RPMI7951 (cell line): ENCODE measurements at regions not wholly inside any gene's neighbourhood (a gene's known extent, or its start where the extent isn't known, plus 50 kb on each side); places are given as distances from the start of the nearest gene placed in this dataset.

ENCODE experiments used
- DNase-seq: peaks from one replicate; pipeline ENCODE4 v3.0.0-alpha.2; 2012; ENCODE audit warnings: low read depth

DNA sequence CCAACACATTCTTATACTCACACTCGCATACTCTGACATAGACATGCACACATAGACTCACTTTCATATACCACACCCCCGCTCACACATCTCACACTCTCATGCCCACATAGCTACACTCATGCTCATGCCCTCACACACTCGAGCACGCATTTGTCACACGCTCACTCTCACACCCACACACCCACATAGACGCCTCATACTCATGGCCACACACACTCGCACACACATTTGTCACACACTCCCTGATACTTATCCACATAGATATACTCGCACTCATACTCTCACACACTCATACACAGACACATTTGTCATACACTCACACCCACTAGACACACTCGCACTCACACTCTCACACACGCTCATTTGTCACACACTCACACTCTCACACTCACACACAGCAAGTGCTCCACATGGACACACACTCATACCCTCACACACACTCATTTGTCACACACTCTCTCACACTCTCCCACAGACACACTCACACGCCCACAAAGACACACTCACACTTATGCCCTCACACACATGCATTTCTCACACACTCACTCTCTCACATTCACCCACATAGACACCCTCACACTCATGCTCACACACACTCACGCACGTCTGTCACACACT lies 50.9 kb downstream of the TNP1 start:
- no peak for DNase-seq

DNA sequence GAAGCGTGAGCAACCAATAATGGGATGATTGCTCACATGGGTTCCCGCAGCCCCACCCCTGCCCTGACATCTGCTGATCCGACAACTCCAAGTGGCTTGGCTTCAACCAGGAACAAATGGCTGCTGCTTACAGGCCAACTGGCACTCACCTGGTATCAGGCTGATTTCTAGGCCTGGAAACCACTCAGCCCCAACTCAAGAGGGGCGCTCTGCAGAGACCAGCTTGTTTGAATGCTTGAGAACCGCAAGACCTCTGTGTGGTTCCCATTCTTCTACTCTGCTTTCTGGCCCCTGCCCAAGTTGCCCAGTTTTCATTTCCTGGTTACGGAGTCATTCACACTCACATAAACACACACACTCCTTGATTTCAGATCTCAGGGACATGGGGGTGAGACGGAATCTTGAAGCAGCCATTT lies 52.0 kb downstream of the TNP1 start:
- DNase-seq, result peak; percentile 6

DNA sequence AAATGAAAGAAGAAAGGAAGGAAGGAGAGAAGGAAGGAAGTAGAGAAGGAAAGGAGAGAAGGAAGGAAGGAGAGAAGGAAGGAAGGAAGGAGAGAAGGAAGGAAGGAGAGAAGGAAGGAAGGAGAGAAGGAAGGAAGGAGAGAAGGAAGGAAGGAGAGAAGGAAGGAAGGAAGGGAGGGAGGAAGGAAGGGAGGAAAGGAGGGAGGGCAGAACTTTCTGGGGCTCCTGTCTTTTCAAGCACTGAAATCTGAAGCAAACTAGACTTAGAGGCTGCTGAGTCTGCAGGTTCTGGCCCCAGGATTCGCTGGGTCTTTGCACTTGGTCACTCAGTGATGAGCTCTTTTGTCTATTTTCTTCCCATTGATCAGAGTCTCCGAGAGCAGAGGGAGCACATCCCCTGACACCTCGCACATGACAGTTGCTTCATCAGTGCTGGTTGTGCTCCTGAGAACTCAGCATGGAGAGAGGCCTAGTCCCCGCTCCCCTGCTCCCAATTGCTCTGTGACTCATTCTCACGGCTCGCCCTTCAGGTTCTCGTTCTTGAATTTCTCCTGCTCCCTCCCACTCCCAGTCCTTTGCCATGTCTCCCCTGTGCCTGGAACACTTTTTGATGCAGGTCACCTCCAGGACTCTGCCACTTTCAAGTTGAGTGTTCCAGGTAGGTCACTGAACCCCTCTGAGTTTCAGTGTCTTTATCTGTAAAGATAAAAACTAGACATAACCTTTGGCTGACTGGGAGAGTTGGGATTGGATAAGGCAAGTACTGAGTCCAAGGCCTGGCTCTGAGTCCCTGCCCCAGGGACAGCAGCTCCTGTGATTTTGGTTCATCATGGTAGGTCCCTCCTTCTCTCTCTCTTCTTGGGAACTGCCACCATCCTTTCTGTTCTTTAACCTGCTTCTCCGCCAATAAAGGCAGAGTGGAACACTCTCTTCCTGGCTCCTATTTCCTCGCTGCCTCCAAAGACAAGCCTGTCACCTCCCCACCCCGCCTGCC lies 55.2 kb downstream of the TNP1 start:
- no peak for DNase-seq

DNA sequence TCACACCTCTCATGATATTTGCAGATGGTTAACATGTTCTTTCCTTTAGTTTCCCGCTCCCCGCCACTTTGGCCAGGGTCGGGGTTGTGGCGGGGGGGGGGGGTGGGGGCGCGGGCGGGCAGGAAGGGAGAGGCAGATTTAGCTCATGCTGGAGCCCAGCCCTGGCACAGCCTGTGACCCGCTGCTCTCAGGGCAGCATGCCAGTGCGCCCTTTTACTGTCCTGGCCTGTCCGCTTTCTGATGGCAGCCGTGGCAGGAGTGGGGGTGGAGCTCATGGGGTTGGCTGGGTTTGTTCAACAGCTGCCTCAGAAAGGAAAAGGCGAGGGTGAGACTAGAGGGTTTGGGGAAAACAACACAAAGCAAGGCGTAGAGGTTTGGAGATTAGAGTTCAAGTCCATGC lies 56.1 kb downstream of the TNP1 start:
- no peak for DNase-seq

DNA sequence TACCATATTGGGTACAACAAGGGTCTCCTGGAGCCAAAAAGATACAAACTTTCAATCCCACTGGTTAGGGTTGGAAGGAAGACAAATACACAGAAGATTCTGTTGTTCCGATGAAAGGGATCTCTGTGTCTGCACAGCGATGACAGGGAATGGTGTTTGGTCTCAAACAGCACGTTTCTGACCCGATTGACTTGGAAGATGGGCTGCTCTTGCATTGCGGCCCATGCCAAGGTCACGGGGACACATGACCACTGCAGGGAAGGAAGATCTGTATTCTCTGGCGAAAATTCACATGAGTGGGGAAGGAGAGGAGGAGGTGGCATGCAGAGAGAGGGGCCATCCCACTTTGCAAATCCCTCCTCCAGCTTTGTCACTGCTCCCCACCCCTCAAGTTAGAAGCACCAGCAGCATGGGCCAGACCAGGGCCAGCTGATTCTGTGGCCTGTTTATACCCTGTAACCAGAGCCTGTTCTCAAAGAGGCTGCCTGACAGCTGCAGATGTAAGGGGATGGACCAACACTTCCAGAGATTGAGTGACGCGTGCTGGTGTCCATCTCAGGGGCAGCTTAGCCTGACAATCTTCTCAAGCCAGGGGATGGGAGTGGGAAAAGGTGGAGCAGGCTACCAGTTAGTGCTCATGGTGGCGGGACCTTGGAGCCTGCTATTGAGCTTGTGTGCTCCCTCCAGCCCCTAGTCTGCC lies 57.2 kb downstream of the TNP1 start:
- no peak for DNase-seq

DNA sequence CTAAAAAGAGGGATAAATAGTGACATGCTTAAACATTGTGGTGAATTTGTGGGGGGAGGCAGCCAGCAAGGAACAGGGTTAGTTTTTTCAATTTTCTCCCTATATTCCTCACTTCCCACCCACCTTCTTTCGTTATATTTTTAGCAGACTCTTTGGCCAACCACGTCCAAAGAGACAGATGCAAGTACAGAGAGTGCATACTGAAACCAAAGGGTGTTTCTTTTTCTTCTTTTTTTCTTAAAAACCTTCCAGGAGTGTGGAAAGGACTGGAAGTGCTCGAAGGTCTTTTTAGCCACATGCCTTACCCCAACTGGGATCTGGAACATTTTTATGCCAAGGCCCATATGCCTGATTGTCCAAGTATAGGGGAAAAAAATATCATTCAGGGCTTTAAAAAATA lies 59.0 kb downstream of the TNP1 start:
- DNase-seq, result no peak

DNA sequence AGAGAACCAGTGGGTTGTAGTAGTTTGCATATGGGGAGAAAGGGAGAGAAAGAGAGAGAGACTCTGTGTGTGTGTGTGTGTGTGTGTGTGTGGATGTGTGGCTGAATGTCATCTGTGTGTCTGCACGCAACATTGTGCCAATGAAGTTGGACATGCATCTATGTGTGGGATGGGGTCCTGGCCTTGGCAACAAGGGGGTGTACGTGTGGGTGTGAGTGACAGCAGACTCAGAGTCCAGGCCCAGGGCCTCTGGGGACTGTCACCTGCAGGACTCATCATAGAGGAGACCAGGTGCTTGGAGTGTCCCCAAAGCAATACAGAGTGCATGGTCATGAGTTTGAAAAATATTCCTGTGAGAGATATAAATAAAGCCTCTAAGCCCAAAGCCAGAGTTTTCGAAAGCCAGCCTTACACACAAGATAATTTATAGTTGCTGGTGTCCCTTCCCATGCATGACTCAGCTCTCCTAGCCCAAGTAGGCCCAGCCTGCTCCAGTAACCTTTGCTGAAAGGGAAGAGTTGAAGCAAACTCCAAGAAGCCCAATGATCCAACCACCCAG lies 59.9 kb downstream of the TNP1 start:
- peak; percentile 35 for DNase-seq

DNA sequence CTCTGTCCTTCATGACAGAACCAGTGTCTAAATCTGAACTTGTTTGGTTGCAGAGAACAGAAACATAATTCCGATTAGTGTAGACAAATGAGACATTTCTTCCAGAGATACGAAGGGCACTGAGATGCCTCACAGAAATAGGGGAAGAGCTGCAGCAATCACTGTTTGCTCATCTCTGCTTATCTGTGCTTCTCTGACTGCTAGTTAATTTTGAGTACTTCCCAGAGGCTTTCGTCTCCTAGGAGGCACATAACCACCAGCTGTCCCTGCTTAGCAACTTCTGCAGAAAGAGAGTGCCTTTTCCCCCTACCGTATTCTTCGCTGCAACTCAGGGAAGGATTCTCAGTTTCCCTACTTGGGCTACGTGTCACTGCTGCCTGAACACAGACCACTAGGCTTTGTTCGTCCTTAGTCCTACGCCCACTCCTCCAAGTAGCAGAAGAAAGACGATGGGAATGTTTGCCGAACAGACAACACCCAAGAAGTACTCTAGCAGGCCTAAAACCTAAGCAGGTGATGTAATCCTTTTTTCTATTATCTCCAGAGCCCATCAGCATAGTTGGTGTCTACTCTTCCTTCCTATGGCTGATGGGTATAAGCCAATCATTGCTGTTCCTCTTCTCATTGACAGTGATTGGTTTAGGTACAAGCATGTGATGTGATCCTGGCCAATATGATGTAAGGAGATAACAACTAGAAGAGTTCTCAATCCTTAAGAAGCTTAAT lies 63.6 kb downstream of the TNP1 start:
- no peak for DNase-seq

DNA sequence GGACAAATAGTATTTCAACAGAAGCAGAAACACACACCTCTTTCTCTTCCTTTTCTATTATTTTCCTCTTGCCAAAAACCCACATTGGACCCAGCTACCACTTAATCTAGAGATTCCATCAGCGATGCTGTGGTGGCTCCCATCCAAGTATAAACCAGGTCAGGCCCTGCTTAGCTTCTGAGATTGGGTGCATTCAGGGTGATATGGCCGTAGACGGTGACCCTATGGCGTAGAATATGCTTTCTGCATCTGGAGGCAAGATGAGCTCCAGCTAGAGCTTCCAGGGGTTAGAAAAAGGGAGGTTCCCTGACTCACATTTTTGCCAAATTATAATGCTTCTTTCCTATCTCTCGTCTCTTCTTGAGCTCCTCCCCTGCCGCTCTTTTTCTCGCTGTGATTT lies 66.5 kb downstream of the TNP1 start:
- no peak for DNase-seq

DNA sequence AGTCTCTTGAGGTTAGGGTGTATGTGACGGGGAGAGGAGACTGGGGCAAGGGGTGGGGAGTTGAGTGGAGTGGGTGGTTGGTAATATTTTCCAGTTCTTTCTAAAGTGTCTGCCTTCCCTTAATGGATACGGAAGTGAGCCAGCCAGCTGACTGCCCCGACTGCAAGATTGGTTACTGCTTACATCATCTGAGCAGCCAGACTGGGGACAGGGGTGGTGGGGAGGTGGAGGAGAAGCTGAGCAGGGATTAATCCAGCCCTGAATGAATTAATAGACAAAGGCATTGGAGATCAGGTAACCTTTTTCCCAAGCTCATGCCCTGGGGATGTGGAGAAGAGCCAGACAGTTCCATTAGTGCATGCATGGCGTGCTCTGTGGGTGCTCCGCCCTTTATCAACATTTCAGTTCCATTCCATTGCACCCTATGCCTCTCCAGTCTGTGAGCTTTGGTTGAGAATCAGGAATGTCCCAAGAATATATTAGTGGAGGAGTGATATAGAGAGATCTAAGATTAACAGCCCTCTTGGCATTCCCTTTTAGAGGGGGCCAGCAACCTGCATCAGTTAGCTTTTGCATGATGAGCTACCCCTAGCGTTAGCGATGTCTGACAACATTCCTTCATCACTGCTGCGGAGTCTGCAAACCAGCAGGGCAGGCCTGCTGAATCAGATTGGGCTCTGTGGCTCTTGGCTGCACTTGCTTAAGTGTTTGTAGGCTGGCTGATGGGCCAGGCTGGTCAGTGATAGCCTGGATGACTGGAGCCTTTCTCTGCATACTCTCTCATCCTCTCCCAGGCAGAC lies 67.4 kb downstream of the TNP1 start:
- peak; percentile 29 for DNase-seq

DNA sequence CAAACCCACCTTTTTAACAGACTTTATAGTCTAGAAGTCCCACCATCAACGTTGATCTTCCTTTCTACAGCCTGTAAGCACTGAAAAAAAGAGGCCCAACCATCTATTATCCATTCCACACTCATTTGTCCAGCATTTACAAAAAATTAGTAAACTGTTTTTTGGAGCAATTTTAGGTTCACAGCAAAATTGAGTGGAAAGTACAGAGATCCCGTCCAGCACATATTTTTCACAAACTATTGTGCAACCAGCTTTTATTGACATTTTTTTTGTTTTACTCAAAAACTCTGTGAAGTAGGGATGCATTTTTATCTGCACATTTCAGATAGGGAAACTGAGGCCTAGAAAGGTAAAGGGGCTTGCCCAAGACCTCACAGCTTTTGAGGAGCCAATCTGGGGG lies 68.6 kb downstream of the TNP1 start:
- DNase-seq, result no peak

DNA sequence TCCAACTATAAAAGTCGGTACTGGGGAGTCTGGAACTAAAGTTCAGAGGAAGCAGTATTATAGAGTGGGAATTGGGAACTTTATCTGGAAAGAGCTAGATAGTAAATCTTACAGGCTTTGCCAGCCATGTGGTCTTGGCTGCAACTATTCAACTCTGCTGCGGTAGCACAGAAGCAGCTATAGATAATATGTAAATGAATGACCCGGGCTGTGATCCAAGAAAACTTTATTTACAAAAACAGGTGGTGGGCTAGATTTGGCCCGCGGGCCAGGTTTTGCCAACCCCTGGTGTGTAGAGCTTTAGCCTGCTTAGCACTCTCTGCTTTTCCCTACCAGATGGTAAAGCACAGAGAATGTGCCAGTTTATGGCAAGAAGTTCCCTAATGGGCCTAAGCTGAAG lies 70.8 kb downstream of the TNP1 start:
- no peak for DNase-seq

DNA sequence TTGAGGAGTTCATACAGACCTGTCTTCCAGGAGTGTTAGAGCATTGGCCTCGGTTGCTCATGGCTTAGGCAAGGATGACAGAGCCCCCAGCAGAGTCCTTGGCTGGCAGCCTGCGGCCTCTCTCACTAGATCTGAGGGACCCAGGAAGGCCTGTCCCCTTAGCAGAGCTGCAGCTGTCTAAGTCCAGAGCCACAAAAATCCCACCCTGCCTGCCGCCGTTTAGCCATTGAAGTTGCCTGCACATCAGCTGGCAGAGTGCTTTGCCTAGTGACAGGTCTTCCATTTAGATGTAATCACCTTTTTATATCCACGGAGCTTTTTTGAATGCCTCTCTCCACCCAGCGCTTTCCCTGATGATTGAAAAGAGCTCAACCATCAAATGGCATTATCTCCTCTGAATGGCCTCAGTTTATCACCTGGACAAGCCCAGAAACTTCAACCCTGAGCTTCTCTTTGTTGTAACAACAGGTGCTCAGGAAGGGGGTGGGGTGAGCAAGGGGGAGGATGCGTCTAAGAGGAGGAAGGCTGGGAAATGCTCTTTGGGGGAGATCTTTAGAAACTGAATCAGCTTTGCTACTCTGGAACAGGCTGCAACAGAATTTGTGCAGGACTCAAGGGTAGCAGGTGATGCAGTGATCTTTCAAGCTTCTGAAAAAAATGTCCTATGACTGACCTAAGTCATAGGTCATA lies 71.9 kb downstream of the TNP1 start:
- no peak for DNase-seq

DNA sequence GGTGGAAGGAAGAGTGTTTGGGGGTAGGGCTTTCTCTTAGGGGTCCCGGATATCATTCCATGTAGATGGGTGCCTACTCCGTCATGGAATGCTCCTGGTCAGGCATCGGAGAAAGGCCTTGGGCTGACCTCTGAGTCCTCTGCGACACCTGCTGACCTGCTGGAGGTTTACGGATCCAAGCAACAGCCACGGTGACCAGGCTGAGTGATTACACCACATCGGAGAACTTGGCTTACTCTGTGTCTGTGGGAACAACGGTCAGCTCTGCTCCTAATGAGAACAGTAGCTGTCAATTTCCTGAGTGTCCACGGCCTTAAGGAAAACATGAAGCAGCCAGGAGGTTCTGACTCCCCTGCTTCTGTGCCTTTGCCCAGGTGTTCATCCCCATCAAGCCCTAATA lies 73.2 kb downstream of the TNP1 start:
- DNase-seq, result no peak

DNA sequence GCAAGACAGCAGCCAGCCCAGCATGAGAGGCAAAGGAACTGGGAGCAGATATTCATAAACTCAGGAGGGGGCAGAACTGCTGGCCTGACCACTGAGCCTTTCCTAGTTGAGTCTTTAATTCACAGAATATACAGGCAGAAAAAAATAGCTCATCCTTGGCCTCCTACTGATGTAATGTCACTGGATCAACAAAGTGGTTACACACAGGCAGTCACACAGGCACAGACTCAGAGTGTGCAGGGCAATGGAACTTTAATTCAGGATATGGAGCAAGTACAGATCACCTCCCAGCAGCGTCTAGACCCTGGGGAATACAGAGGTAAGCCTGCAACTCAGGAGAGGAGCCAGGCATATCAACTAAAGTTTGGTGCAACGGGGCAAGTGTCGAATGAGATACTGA lies 75.4 kb downstream of the TNP1 start:
- DNase-seq, result no peak

DNA sequence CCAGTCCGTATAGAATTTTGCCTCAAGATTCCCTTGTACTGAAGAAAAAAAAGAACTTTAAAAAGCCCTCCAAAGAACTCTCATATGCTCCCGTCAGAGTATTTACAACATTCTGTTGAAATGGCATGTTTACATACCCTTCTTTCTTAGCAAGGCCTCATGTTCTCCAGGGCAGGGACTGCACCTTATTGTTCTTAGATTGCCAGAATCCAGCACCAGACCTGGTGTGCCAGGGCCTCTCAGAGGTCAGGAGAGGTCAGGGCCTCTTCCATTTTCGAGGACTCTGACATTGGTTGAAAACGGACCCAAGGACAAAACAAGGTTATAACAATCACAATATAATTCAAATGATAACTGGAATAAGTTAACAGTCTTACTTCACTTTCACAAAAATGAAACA lies 78.2 kb downstream of the TNP1 start:
- no peak for DNase-seq

DNA sequence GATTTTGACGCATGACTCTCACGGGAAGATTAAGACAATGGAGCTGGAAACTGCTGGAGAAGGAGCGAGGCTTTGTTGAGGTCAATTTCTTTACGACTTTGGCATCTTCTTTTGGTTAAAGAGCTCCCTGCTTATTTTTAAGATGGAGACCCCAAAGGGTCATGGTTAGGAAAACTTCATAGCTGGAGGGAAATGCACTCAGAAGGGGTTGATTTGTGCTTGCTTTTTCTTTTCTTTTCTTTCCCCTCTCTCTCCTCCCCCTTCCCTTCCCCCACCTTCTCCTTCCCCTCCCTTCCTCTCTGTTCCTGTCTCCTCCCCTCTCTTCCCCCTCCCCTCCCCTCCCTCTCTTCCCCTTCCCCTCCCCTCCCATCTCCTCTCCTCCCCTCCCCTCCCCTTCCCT lies 79.0 kb downstream of the TNP1 start:
- DNase-seq, result no peak

DNA sequence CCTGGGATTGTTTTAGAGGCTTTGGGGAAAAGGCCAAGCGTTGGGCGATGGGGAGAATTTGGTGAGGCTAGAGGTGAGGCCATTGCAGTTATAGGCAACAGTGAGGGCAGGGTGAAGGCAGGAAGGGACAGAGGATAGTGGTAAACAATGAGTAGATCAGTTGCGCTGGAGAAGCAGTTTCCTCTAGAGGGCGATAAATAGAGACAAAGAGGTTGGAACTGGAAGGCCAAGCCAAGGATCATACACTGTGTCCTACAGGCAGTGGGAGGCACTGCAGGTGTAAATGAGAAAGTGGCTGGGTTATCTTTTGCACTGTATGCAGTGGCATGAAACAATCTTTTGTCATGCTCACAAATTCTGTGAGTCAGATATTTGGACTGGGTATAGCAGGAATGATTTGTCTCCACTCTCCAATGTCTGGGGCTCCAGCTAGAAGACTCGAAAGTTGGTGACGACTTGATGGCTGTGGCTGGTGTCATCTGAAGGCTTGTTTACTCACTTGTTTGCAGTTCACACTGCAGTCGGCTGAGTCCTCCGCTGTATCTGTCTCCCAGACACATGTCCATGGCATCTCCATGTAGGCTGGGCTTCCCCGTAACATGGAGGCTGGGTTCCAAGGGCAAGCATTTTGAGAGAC lies 82.1 kb downstream of the TNP1 start:
- peak; percentile 87 for DNase-seq

DNA sequence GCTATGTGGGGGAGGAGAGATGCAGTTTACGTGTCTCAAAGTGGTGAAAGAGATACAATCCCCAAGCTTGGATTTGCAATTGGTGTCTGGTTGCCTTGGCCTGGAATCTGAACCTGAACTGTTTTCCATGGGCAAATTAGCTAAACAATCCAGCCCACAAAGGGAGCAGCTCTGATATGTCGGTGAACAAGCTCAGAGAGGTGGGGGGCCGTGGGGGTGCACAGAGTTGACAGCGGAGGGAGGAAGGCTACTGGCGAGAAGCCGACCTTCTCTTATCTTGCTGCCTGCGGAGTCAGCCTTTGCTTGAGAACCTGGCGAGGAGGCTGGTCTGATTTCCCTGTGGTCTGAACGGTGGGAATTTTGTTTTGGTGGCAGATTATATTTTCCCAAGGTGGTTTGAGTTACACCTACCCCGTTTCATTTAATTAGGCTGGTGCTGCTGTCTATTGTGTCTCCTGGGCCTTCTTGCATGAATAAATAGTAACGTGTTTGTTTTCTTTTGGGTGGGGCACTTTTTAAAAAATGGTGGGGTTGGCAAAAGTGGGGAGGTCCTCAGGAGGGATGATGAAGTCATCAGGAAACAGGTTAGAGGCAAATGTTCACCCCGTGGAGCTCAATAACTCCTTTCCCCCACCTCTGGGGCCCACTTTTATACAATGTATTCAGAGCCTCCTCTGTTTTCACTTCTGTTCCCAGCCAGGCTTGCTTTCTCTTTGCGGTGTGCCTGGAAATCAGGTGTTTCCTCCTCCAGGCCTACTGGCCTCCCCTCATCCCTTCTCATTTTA lies 80.9 kb upstream of the IGFBP5 start:
- no peak for DNase-seq
